Adrenal gland (tissue), 9 donors: ENCODE measurements at regions not wholly inside any gene's neighbourhood (a gene's known extent, or its start where the extent isn't known, plus 50 kb on each side); places are given as distances from the start of the nearest gene placed in this dataset.

Experiments used
- DNase-seq, 7 donors: peaks; one replicate each; pipeline ENCODE4 v3.0.0-alpha.2; 2019 to 2020
- H3K27ac ChIP-seq, 5 donors: fragments of 200-600 bp; sonication (generic) in 4 of 5; 1 replicate in 3 of 5; 2 replicates in 2 of 5; pipeline versions ENCODE4 v1.5.1 to v1.8.0; 2016 to 2020; ENCODE audit warnings: mild to moderate bottlenecking in 1 of 5
- H3K27me3 ChIP-seq: fragments of 200-600 bp; 2 replicates; pipeline ENCODE4 v1.8.0; 2021
- H3K36me3 ChIP-seq, 2 donors: fragments of 200-600 bp; replicated peaks in 1 of 2; 1 replicate in 1 of 2; 2 replicates in 1 of 2; pipeline versions ENCODE4 v1.5.1 to v1.8.0; 2018 to 2022
- H3K4me1 ChIP-seq, 2 donors: fragments of 200-600 bp; replicated peaks in 1 of 2; 1 replicate in 1 of 2; 2 replicates in 1 of 2; pipeline versions ENCODE4 v1.5.1 to v1.8.0; 2018 to 2021
- H3K4me3 ChIP-seq, 4 donors: fragments of 200-600 bp; sonication (generic) in 3 of 4; one replicate each; pipeline ENCODE4 v1.5.1; 2016 to 2018
- H3K9me3 ChIP-seq, 3 donors: fragments of 200-600 bp; sonication (generic) in 1 of 3; replicated peaks in 1 of 3; 1 replicate in 2 of 3; 2 replicates in 1 of 3; pipeline versions ENCODE4 v1.5.1 to v1.8.0; 2016 to 2021
- POLR2A ChIP-seq, 2 donors: fragments of 450-650 bp; IDR thresholded peaks; one replicate each; pipeline ENCODE4 v1.6.1; 2017; ENCODE audit warnings: antibody characterized with exemption in 2 of 2, mild to moderate bottlenecking in 2 of 2, moderate library complexity in 1 of 2
- WGBS, 4 donors: extraction: QIAGEN DNeasy Blood & Tissue Kit in 2 of 4; methylation state at CpG; one replicate each; pipeline versions ENCODE4 v1.1.5 to v1.1.7; 2013 to 2017; 5-methylcytosine and 5-hydroxymethylcytosine counted together
- intact Hi-C, 2 donors: fragments of 100-400 bp; cut with DNase I; formaldehyde crosslinking; loops; one replicate each; pipeline versions ENCODE4 v1.14.1 to v1.15.0; 2022 to 2023
- TF ChIP-seq, protein P1 (sequence below), 6 experiments: fragments of 450-650 bp in 4 of 6; fragments of 200-600 bp in 2 of 6; sonication (generic) in 1 of 6; IDR thresholded peaks; 1 replicate in 5 of 6; 2 replicates in 1 of 6; pipeline versions ENCODE4 v1.5.1 to v1.8.0; 2016 to 2021; ENCODE audit warnings: antibody characterized with exemption in 6 of 6, mild to moderate bottlenecking in 2 of 6, moderate library complexity in 1 of 6
- donor health status: healthy with polysubstance abuse.
- donor health status: Bipolar disorder and iron deficiency.
- donor health status: DM: yes; HTN: yes; CAD: no.
- donor health status: DM: no; HTN: no; CAD: no.
- donor health status: DM: no; HTN: no; CAD: no.

DNA sequence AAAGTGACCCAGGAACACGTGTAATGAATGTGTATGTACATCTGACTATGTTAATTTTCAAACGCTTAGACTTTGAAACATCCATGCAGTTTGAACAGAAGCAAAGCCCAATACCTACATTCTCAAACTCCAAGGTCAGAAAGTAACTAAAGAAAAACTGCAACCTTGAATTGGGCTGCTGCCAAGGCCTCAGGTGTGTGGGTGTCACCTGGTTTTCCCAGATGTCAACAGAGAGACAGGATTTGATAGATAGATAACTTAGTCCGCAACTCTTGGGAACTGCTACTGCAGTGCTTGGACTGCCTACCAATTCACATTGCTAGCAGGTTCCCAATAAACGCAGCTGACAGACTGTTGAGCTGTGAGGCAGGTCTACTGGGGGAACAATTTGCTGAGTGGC is 78.7 kb upstream of the PAPOLG start:
- Histone ChIP-seq H3K36me3 (no peaks in the 10 kb centered on the region), H3K9me3 (no peaks in the 10 kb centered on the region), H3K4me3 (no peak overlapping the region), H3K4me1 (no peaks in the 10 kb centered on the region), H3K27ac (no peak overlapping the region), H3K27me3 (no peaks in the 10 kb centered on the region)
- intact Hi-C loops, result no loop called here
- WGBS, 4 donors, result 50 to 76% (median 68%) methylated on average over 3 to 4 of the region's 4 CpGs
- DNase-seq, result no peak
- TF ChIP-seq, protein P1, sequence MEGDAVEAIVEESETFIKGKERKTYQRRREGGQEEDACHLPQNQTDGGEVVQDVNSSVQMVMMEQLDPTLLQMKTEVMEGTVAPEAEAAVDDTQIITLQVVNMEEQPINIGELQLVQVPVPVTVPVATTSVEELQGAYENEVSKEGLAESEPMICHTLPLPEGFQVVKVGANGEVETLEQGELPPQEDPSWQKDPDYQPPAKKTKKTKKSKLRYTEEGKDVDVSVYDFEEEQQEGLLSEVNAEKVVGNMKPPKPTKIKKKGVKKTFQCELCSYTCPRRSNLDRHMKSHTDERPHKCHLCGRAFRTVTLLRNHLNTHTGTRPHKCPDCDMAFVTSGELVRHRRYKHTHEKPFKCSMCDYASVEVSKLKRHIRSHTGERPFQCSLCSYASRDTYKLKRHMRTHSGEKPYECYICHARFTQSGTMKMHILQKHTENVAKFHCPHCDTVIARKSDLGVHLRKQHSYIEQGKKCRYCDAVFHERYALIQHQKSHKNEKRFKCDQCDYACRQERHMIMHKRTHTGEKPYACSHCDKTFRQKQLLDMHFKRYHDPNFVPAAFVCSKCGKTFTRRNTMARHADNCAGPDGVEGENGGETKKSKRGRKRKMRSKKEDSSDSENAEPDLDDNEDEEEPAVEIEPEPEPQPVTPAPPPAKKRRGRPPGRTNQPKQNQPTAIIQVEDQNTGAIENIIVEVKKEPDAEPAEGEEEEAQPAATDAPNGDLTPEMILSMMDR (IDR thresholded peaks at IDR 0.05), result no peak
- no peak for TF ChIP-seq POLR2A (IDR thresholded peaks at IDR 0.05)

GRCh38 chr2:60678551-60678950 is 77.5 kb upstream of the PAPOLG start:
- TF ChIP-seq, protein P1 (IDR thresholded peaks at IDR 0.05), result no peak
- no peak for TF ChIP-seq POLR2A (IDR thresholded peaks at IDR 0.05)
- Histone ChIP-seq H3K4me1 (no peaks in the 10 kb centered on the region), H3K27me3 (no peaks in the 10 kb centered on the region), H3K36me3 (no peaks in the 10 kb centered on the region), H3K27ac (no peak overlapping the region), H3K9me3 (no peaks in the 10 kb centered on the region), H3K4me3 (no peak overlapping the region)
- DNase-seq, result peak in 1 of 7 donors; percentile 36
- intact Hi-C loops, result no loop called here
- WGBS, 4 donors, result 87 to 91% (median 89%) methylated on average over 7 of the region's 7 CpGs

DNA sequence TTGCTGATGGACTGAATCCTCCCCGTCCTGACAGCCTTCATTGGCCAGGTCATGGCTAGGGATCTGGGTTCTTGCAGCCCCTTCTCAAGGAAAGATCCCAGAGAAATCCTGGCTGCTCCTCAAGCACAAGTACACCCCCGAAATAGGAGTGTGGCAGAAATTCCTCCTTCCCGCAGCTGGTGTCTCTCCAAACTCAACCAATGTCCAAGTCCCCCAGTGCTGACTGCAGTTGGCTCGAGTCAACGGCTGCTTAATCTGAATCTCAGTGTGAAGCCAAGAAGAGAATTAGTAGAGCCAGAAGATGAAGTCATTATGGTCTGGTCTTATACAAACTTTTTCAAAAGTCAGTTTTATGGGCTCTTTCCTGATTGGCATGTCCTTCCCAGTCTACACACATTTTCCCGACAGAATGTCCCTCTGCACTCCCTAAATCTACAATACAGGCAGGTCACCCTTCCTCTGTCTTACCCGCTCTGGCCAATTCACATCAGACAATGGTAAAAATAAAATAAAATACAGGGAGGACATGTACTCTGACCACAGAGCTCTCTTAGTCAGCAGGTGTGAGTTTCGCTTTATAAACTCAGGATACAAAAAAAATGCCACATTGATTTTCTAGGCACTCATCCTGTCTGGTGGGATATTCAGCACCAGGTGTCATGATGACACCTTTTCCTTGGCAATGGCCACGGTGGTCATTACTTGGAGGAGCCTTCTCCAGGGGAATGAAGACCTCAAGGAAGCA is 76.9 kb upstream of the PAPOLG start:
- TF ChIP-seq, protein P1 (IDR thresholded peaks at IDR 0.05), result no peak
- no peak for TF ChIP-seq POLR2A (IDR thresholded peaks at IDR 0.05)
- no peak overlapping the region for H3K4me3 ChIP-seq
- no peak overlapping the region for H3K27ac ChIP-seq
- H3K36me3 ChIP-seq, result no peaks in the 10 kb centered on the region
- H3K27me3 ChIP-seq, result no peaks in the 10 kb centered on the region
- no peaks in the 10 kb centered on the region for H3K4me1 ChIP-seq
- H3K9me3 ChIP-seq, result no peaks in the 10 kb centered on the region
- intact Hi-C loops, result no loop called here
- DNase-seq, result no peak
- WGBS, 4 donors, result 75 to 82% (median 80%) methylated on average over 9 of the region's 9 CpGs

DNA sequence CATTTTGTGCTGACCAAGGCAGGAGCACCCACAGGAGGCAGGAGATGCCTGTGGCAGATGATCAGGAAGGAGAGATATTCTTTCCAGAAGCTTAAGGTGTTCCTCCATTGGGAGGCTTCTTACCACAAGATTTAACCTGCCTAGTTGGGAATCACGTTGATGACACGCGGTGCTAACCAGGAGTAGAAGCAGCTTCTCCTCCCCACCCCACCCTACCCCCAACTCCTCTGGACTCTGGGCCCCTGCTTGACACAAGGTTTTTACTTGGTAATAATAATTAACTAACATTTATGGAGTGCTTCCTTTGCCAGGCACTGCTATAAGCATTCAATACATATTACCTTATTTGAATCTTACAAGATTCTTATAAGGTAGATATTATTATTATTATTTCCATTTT is 62.5 kb upstream of the PAPOLG start:
- H3K4me3 ChIP-seq, result no peak overlapping the region
- intact Hi-C loops, result no loop called here
- WGBS, 4 donors, result 77 to 94% (median 88%) methylated on average over 3 of the region's 3 CpGs

More for the DNA sequence above, 62.5 kb upstream of the PAPOLG start:
- no peaks in the 10 kb centered on the region for H3K36me3 ChIP-seq
- DNase-seq, result no peak
- no peaks in the 10 kb centered on the region for H3K4me1 ChIP-seq
- H3K27ac ChIP-seq, result no peak overlapping the region
- TF ChIP-seq POLR2A (IDR thresholded peaks at IDR 0.05), result no peak
- TF ChIP-seq, protein P1 (IDR thresholded peaks at IDR 0.05), result no peak
- no peaks in the 10 kb centered on the region for H3K9me3 ChIP-seq
- no peaks in the 10 kb centered on the region for H3K27me3 ChIP-seq
